Inferior parietal cortex (tissue), 1 donor: ENCODE measurements at regions not wholly inside any gene's neighbourhood (a gene's known extent, or its start where the extent isn't known, plus 50 kb on each side); places are given as distances from the start of the nearest gene placed in this dataset.
"Not testable (repeated sequence)": the region's sequence is repeated elsewhere in the genome, so short reads cannot be mapped to it uniquely, and the experiment has no call there.

Experiments used
- DNase-seq: peaks from one replicate; pipeline ENCODE4 v3.0.0-alpha.2; 2016; ENCODE audit errors: extremely low spot score

GRCh38 chr5:50343715-50344114 is 97.4 kb downstream of the EMB start:
- DNase-seq, result no peak

GRCh38 chr5:50340757-50341156 is 100.3 kb downstream of the EMB start:
- no peak for DNase-seq

- DNase-seq, result not testable (repeated sequence)
These were observed 110.5 kb downstream of the EMB start for GRCh38 chr5:50330633-50331032.

GRCh38 chr5:50328193-50328729 is 112.8 kb downstream of the EMB start:
- no peak for DNase-seq

- peak; percentile 41 for DNase-seq
These were observed 115.8 kb downstream of the EMB start for GRCh38 chr5:50325237-50325832.

- DNase-seq, result no peak
These were observed 120.8 kb downstream of the EMB start for GRCh38 chr5:50320131-50320749.

GRCh38 chr5:50318220-50318619 is 122.9 kb downstream of the EMB start:
- no peak for DNase-seq

- not testable (repeated sequence) for DNase-seq
These were observed 134.6 kb downstream of the EMB start for GRCh38 chr5:50306488-50306887.

- DNase-seq, result no peak
These were observed 138.1 kb downstream of the EMB start for GRCh38 chr5:50302815-50303490.

- no peak for DNase-seq
These were observed 139.3 kb downstream of the EMB start for GRCh38 chr5:50301756-50302155.

GRCh38 chr5:50300878-50301277 is 140.2 kb downstream of the EMB start:
- no peak for DNase-seq

- DNase-seq, result no peak
These were observed 141.2 kb downstream of the EMB start for GRCh38 chr5:50299896-50300295.

GRCh38 chr5:50292735-50293394 is 148.2 kb downstream of the EMB start:
- DNase-seq, result no peak

GRCh38 chr5:50280461-50280860 is 160.6 kb downstream of the EMB start:
- DNase-seq, result not testable (repeated sequence)
